ENCODE measurements at regions not wholly inside any gene's neighbourhood (a gene's known extent, or its start where the extent isn't known, plus 50 kb on each side); places are given as distances from the start of the nearest gene placed in this dataset.

- TF ChIP-seq CTCF (conservative IDR thresholded peaks at IDR 0.05; ENCODE audit: low read depth, low read length) = no peak
- TF ChIP-seq EZH2 (IDR thresholded peaks at IDR 0.05; ENCODE audit: low read length, unreplicated experiment) = no peak
- TF ChIP-seq EZH2phosphoT487 (IDR thresholded peaks at IDR 0.05; ENCODE audit: borderline replicate concordance, low read length) = no peak
Measured at GRCh38 chr6:86728976-86729375, 208.4 kb upstream of the HTR1E start.

All from PC-3 (cell line).